WERI-Rb-1 (cell line): ENCODE measurements at regions not wholly inside any gene's neighbourhood (a gene's known extent, or its start where the extent isn't known, plus 50 kb on each side); places are given as distances from the start of the nearest gene placed in this dataset.

Experiments used
- DNase-seq: peaks from one replicate; pipeline ENCODE4 v3.0.0-alpha.2; 2020
- H3K27ac ChIP-seq: fragments of 250-450 bp; sonication (Bioruptor Pico); 2 replicates; pipeline ENCODE4 v1.5.1; 2020; ENCODE audit warnings: mild to moderate bottlenecking, moderate library complexity
- H3K27me3 ChIP-seq: fragments of 250-450 bp; sonication (Bioruptor Pico); 2 replicates; pipeline ENCODE4 v1.5.1; 2021; ENCODE audit warnings: mild to moderate bottlenecking, low read depth, moderate library complexity; ENCODE audit not compliant: insufficient read depth, severe bottlenecking
- H3K36me3 ChIP-seq: fragments of 250-450 bp; sonication (Bioruptor Pico); 2 replicates; pipeline ENCODE4 v1.5.1; 2020; ENCODE audit warnings: mild to moderate bottlenecking, moderate library complexity
- H3K4me3 ChIP-seq: 2 replicates; pipeline ENCODE4 v1.5.1; 2011; ENCODE audit warnings: low read depth, mild to moderate bottlenecking, control low read depth, low read length
- H3K9me3 ChIP-seq: fragments of 250-450 bp; sonication (Bioruptor Pico); 2 replicates; pipeline ENCODE4 v1.5.1; 2021; ENCODE audit warnings: mild to moderate bottlenecking, moderate library complexity; ENCODE audit not compliant: severe bottlenecking
- CTCF ChIP-seq: IDR thresholded peaks from 2 replicates; pipeline ENCODE4 v1.5.1; 2011; ENCODE audit warnings: low read depth, mild to moderate bottlenecking, control low read depth, inconsistent platforms, low read length

- no peaks in the 10 kb centered on the region for H3K9me3 ChIP-seq
- H3K27me3 ChIP-seq = no peaks in the 10 kb centered on the region
- no peak overlapping the region for H3K27ac ChIP-seq
- H3K4me3 ChIP-seq = no peak overlapping the region
- TF ChIP-seq CTCF = no peak
- no peaks in the 10 kb centered on the region for H3K36me3 ChIP-seq
- DNase-seq = no peak
These were observed 486.7 kb downstream of the EPHA4 start for GRCh38 chr2:221085341-221085900.

DNA sequence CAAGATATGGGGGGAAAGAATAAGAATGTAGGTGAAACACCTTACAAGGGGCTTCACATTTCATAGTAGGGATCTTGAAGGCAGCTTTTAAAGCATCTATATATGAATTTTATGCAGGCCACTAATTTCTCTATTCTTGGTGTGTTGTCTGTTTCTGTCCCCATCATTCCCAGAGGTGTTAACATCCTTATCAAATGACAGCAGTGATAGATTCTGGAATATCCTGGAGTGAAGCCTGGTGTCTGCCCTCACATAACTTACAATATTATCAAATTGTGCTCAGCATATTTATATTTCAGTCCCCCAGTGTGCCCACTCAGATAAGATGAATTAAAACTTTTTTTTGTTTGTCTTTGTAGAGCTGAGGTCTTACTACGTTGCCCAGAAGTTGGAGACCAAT lies 486.2 kb downstream of the EPHA4 start:
- TF ChIP-seq CTCF = no peak
- H3K36me3 ChIP-seq = no peaks in the 10 kb centered on the region
- no peak overlapping the region for H3K27ac ChIP-seq

GRCh38 chr2:221087779-221088178 lies 484.3 kb downstream of the EPHA4 start:
- H3K36me3 ChIP-seq = no peaks in the 10 kb centered on the region
- H3K4me3 ChIP-seq = no peak overlapping the region
- H3K27ac ChIP-seq = no peak overlapping the region
- no peak for TF ChIP-seq CTCF
- no peaks in the 10 kb centered on the region for H3K9me3 ChIP-seq
- H3K27me3 ChIP-seq = no peaks in the 10 kb centered on the region
- no peak for DNase-seq

More for the DNA sequence above, 486.2 kb downstream of the EPHA4 start:
- Histone ChIP-seq H3K4me3 (no peak overlapping the region), H3K27me3 (no peaks in the 10 kb centered on the region), H3K9me3 (no peaks in the 10 kb centered on the region)
- DNase-seq = no peak

DNA sequence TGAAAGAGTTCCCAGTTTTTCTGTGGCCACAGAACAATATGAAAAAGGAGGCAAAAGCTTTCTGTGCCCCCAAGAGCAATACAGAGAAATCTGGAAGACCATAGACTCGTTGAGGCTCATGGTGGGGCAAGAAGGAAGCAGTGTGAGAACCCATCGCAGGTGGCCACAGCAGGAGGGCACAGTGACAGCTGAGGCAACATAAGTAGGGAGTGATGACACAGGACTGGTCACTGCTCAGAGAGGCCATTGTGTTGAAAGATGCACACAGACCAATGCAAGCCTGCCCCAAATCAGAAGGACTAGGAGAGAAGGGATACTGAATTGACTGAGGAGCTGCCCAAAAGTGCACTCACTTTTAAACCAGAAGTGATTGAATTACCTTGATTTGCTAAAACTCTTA lies 483.6 kb downstream of the EPHA4 start:
- H3K9me3 ChIP-seq = no peaks in the 10 kb centered on the region
- no peak for DNase-seq
- H3K36me3 ChIP-seq = no peaks in the 10 kb centered on the region
- H3K4me3 ChIP-seq = no peak overlapping the region
- no peak overlapping the region for H3K27ac ChIP-seq
- H3K27me3 ChIP-seq = no peaks in the 10 kb centered on the region
- TF ChIP-seq CTCF = no peak

- TF ChIP-seq CTCF = no peak
- no peak for DNase-seq
- Histone ChIP-seq H3K9me3 (peaks cover 2% of the 10 kb centered on the region), H3K36me3 (no peaks in the 10 kb centered on the region), H3K4me3 (no peak overlapping the region), H3K27ac (no peak overlapping the region), H3K27me3 (no peaks in the 10 kb centered on the region)
These were observed 476.7 kb downstream of the EPHA4 start for GRCh38 chr2:221095356-221095755.

- no peak for TF ChIP-seq CTCF
- H3K27ac ChIP-seq = no peak overlapping the region
- no peaks in the 10 kb centered on the region for H3K27me3 ChIP-seq
- peaks cover 2% of the 10 kb centered on the region for H3K9me3 ChIP-seq
- no peaks in the 10 kb centered on the region for H3K36me3 ChIP-seq
- H3K4me3 ChIP-seq = no peak overlapping the region
- no peak for DNase-seq
These were observed 475.2 kb downstream of the EPHA4 start for GRCh38 chr2:221096706-221097567.
